NCI-H2196 treated with DMSO at 0.1 percent for 48 hours (cell line): ENCODE measurements at regions not wholly inside any gene's neighbourhood (a gene's known extent, or its start where the extent isn't known, plus 50 kb on each side); places are given as distances from the start of the nearest gene placed in this dataset.
"Not testable (repeated sequence)": the region's sequence is repeated elsewhere in the genome, so short reads cannot be mapped to it uniquely, and the experiment has no call there.

Source experiments
- DNase-seq: peaks from one replicate; lab custom pipeline; 2025; ENCODE audit not compliant: unreplicated experiment; lab: John Stamatoyannopoulos, UW

GRCh38 chr3:34053626-34054025 lies 255.2 kb downstream of the PDCD6IP start:
- DNase-seq = no peak

GRCh38 chr3:34056181-34056910 lies 257.9 kb downstream of the PDCD6IP start:
- DNase-seq = no peak

GRCh38 chr3:34056951-34057390 lies 258.5 kb downstream of the PDCD6IP start:
- DNase-seq = no peak

- not testable (repeated sequence) for DNase-seq
Measured at GRCh38 chr3:34060995-34061394, 262.6 kb downstream of the PDCD6IP start.

- no peak for DNase-seq
Measured at GRCh38 chr3:34065901-34066300, 267.5 kb downstream of the PDCD6IP start.

GRCh38 chr3:34066328-34066727 lies 267.9 kb downstream of the PDCD6IP start:
- no peak for DNase-seq

GRCh38 chr3:34066999-34067398 lies 268.6 kb downstream of the PDCD6IP start:
- DNase-seq = no peak

- no peak for DNase-seq
Measured at GRCh38 chr3:34067536-34068051, 269.2 kb downstream of the PDCD6IP start.

GRCh38 chr3:34068505-34068904 lies 270.1 kb downstream of the PDCD6IP start:
- DNase-seq = no peak

GRCh38 chr3:34070831-34071585 lies 272.6 kb downstream of the PDCD6IP start:
- no peak for DNase-seq

- DNase-seq = no peak
Measured at GRCh38 chr3:34072297-34072696, 273.9 kb downstream of the PDCD6IP start.

- no peak for DNase-seq
Measured at GRCh38 chr3:34073111-34073510, 274.7 kb downstream of the PDCD6IP start.

- DNase-seq = no peak
Measured at GRCh38 chr3:34073961-34074360, 275.5 kb downstream of the PDCD6IP start.

- DNase-seq = no peak
Measured at GRCh38 chr3:34075975-34076374, 277.5 kb downstream of the PDCD6IP start.

GRCh38 chr3:34077417-34078195 lies 279.2 kb downstream of the PDCD6IP start:
- DNase-seq = no peak

GRCh38 chr3:34078418-34078817 lies 280.0 kb downstream of the PDCD6IP start:
- no peak for DNase-seq

GRCh38 chr3:34079849-34080248 lies 281.4 kb downstream of the PDCD6IP start:
- DNase-seq = not testable (repeated sequence)

GRCh38 chr3:34090379-34090778 lies 291.9 kb downstream of the PDCD6IP start:
- not testable (repeated sequence) for DNase-seq

GRCh38 chr3:34090876-34091275 lies 292.4 kb downstream of the PDCD6IP start:
- no peak for DNase-seq

- DNase-seq = not testable (repeated sequence)
Measured at GRCh38 chr3:34094280-34094679, 295.9 kb downstream of the PDCD6IP start.

- no peak for DNase-seq
Measured at GRCh38 chr3:34102288-34102687, 303.9 kb downstream of the PDCD6IP start.
